Prostate gland (tissue), 2 donors: ENCODE measurements at regions not wholly inside any gene's neighbourhood (a gene's known extent, or its start where the extent isn't known, plus 50 kb on each side); places are given as distances from the start of the nearest gene placed in this dataset.

Experiments
- DNase-seq: peaks from one replicate; pipeline ENCODE4 v3.0.0-alpha.2; 2019; ENCODE audit warnings: low spot score
- H3K27ac ChIP-seq, 2 donors: fragments of 200-600 bp; sonication (generic); 2 replicates each; pipeline ENCODE4 v1.5.1; 2017 to 2019
- H3K27me3 ChIP-seq: fragments of 200-600 bp; sonication (generic); replicated peaks from 2 replicates; pipeline ENCODE4 v1.5.1; 2019; ENCODE audit not compliant: insufficient read depth
- H3K36me3 ChIP-seq, 2 donors: fragments of 200-600 bp; sonication (generic); 1 replicate in 1 of 2; 2 replicates in 1 of 2; pipeline versions ENCODE4 v1.5.1 to v1.8.1; 2017 to 2019
- H3K4me1 ChIP-seq: fragments of 200-600 bp; sonication (generic); replicated peaks from 2 replicates; pipeline ENCODE4 v1.5.1; 2019
- H3K4me3 ChIP-seq, 2 donors: fragments of 200-600 bp; sonication (generic); 2 replicates each; pipeline ENCODE4 v1.5.1; 2017 to 2019
- H3K9me3 ChIP-seq: fragments of 200-600 bp; sonication (generic); 2 replicates; pipeline ENCODE4 v1.5.1; 2017
- POLR2A ChIP-seq: fragments of 450-650 bp; IDR thresholded peaks from one replicate; pipeline ENCODE4 v1.6.1; 2016; ENCODE audit warnings: antibody characterized with exemption, mild to moderate bottlenecking
- POLR2AphosphoS5 ChIP-seq: sonication (generic); formaldehyde crosslinking; IDR thresholded peaks from one replicate; pipeline ENCODE4 v1.6.1; 2017; ENCODE audit warnings: antibody characterized with exemption
- WGBS: methylation state at CpG from one replicate; pipeline ENCODE4 v1.1.5; 2018; 5-methylcytosine and 5-hydroxymethylcytosine counted together
- intact Hi-C: fragments of 100-400 bp; cut with DNase I; formaldehyde crosslinking; loops from one replicate; pipeline ENCODE4 v1.14.2; 2022
- TF ChIP-seq, protein P1 (sequence below), 4 experiments: fragments of 200-600 bp in 2 of 4; fragments of 450-650 bp in 2 of 4; sonication (generic) in 2 of 4; IDR thresholded peaks; 1 replicate in 3 of 4; 2 replicates in 1 of 4; pipeline ENCODE4 v1.5.1; 2016 to 2019; ENCODE audit warnings: antibody characterized with exemption in 4 of 4, mild to moderate bottlenecking in 2 of 4, moderate library complexity in 2 of 4

DNA sequence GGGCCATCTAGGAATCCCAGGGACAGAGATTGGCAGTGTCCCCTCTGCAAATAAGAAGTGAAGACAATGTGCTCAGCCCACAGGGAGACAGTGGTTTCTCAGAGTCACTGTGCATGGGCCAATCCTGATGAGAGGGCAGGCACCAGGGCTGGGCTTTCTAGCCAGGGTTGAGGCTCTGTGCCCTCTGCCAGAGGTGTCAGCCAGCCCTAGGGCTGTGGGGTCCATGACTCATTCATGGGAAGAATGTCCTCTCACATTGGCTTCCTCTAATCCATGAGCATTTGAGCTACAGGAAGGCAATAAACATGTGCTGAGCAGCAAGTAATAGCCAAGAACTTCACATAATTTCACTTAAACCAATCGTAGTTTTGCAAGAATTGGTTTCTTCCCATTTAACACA is 482.0 kb upstream of the MGMT start:
- Histone ChIP-seq H3K27me3 (no peaks in the 10 kb centered on the region), H3K9me3 (no peaks in the 10 kb centered on the region), H3K4me1 (no peaks in the 10 kb centered on the region), H3K27ac (no peak overlapping the region), H3K36me3 (no peaks in the 10 kb centered on the region), H3K4me3 (no peak overlapping the region)
- DNase-seq: no peak
- WGBS: 68% methylated on average over 1 of the region's 1 CpG
- no peak for TF ChIP-seq POLR2A
- TF ChIP-seq, protein P1, sequence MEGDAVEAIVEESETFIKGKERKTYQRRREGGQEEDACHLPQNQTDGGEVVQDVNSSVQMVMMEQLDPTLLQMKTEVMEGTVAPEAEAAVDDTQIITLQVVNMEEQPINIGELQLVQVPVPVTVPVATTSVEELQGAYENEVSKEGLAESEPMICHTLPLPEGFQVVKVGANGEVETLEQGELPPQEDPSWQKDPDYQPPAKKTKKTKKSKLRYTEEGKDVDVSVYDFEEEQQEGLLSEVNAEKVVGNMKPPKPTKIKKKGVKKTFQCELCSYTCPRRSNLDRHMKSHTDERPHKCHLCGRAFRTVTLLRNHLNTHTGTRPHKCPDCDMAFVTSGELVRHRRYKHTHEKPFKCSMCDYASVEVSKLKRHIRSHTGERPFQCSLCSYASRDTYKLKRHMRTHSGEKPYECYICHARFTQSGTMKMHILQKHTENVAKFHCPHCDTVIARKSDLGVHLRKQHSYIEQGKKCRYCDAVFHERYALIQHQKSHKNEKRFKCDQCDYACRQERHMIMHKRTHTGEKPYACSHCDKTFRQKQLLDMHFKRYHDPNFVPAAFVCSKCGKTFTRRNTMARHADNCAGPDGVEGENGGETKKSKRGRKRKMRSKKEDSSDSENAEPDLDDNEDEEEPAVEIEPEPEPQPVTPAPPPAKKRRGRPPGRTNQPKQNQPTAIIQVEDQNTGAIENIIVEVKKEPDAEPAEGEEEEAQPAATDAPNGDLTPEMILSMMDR (IDR thresholded peaks at IDR 0.05): no peak
- no peak for TF ChIP-seq POLR2AphosphoS5
- intact Hi-C loops: no loop called here

DNA sequence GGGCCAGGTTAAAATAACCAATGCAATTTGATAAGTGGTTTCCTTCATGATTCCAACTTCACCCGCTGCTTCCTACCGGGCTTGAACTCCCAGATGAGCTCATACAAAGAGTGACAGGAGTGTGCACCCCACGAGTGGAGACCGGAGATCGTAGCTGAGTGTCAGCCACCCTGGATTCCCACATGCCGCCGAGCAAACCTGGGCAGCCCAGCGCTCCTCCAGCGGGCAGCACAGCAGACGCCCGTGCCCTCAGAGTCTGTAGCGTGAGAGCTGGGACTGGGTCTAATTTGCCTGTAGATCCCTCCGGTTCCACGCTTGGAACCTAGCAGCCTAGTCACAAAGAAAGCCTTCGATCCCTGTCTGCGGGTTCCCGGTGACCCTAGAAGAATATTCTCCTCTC is 476.1 kb upstream of the MGMT start:
- H3K27ac ChIP-seq: no peak overlapping the region
- no peaks in the 10 kb centered on the region for H3K27me3 ChIP-seq
- H3K4me1 ChIP-seq: no peaks in the 10 kb centered on the region
- no peaks in the 10 kb centered on the region for H3K36me3 ChIP-seq
- DNase-seq: no peak
- intact Hi-C loops: no loop called here
- no peaks in the 10 kb centered on the region for H3K9me3 ChIP-seq
- WGBS: 94% methylated on average over 17 of the region's 17 CpGs
- H3K4me3 ChIP-seq: no peak overlapping the region
- TF ChIP-seq POLR2A (no peak), POLR2AphosphoS5 (no peak)
- TF ChIP-seq, protein P1 (IDR thresholded peaks at IDR 0.05): no peak

DNA sequence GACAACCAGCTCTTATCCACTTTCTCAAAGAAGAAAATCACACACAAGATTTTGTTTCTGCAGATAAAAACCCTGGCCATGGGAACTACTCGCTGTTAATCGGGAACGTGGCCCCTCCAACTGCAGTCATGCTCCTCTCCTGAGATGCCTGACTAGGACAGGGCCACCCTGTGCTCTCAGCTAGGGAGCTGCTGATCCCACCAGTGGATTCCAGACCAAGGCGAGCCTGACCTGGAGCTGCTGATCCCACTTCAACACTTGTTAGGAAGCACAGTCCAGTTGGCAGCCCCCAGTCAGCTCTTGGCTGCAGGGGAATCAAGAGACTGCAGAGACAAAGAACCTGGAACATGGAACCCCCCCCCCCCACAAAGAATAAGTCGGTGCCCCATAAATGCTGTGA is 474.3 kb upstream of the MGMT start:
- intact Hi-C loops: no loop called here
- Histone ChIP-seq H3K4me1 (no peaks in the 10 kb centered on the region), H3K27me3 (no peaks in the 10 kb centered on the region), H3K36me3 (no peaks in the 10 kb centered on the region), H3K4me3 (no peak overlapping the region), H3K27ac (no peak overlapping the region), H3K9me3 (no peaks in the 10 kb centered on the region)
- WGBS: 61% methylated on average over 5 of the region's 5 CpGs
- TF ChIP-seq POLR2A (no peak), POLR2AphosphoS5 (no peak)
- TF ChIP-seq, protein P1 (IDR thresholded peaks at IDR 0.05): no peak
- DNase-seq: no peak

DNA sequence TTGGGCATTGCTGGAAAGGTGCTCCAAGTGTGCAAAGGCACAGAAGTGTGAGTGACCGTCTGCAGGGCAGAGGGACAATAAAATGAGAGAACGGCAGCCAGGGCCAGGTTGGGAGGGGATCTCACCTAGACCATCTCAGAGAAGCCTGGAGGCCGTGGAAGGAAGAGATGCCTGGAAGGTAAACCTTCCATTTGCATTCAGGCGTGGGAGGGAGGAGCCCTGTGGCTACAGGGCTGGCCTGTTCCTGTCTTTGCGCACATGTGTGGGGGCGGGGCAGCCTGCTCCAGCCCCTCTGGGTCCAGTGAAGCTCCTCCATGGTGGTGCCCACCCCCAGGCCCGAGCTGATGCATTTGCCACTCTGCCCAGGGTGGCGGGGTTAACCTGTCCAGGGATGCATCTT is 473.6 kb upstream of the MGMT start:
- 75% methylated on average over 8 of the region's 8 CpGs for WGBS
- no peaks in the 10 kb centered on the region for H3K4me1 ChIP-seq
- TF ChIP-seq POLR2AphosphoS5: no peak
- TF ChIP-seq, protein P1 (IDR thresholded peaks at IDR 0.05): no peak
- no peaks in the 10 kb centered on the region for H3K36me3 ChIP-seq
- no peaks in the 10 kb centered on the region for H3K27me3 ChIP-seq
- intact Hi-C loops: no loop called here
- H3K27ac ChIP-seq: no peak overlapping the region
- no peaks in the 10 kb centered on the region for H3K9me3 ChIP-seq
- H3K4me3 ChIP-seq: no peak overlapping the region
- DNase-seq: no peak

DNA sequence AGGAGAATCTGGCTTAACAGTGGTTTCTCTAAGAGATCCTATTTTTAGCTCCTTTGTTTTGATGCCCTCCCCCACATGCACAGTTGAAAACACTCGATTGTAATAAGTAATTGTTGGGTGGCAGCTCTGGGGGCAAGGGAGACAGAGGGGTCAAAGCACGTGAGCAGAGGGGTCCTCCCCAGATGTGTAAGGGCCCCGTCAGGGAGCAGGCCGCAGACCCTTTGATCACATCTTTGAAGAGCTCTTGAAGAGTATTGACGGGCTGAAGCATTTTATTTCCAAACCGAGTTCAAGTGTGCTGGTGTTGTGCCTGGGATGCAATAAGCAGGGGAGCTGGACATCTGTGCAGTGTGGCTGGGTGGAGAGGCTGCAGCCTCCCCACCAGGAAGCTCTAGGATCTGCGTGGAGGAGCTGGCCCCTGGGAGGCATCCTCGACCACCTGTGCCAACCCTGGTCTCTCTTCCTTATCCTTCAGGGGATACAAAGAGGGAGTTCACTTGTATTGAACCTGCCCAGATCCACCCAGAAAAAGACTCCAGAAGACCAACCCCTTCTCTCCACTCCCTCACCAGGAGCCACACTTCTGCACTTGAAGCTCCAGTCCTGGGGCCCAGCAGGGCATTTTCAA is 473.0 kb upstream of the MGMT start:
- Histone ChIP-seq H3K4me3 (no peak overlapping the region), H3K27me3 (no peaks in the 10 kb centered on the region), H3K36me3 (no peaks in the 10 kb centered on the region), H3K27ac (no peak overlapping the region), H3K9me3 (no peaks in the 10 kb centered on the region), H3K4me1 (no peaks in the 10 kb centered on the region)
- DNase-seq: no peak
- 87% methylated on average over 8 of the region's 8 CpGs for WGBS
- intact Hi-C loops: no loop called here
- TF ChIP-seq POLR2A (no peak), POLR2AphosphoS5 (no peak)
- TF ChIP-seq, protein P1 (IDR thresholded peaks at IDR 0.05): no peak
